NCI-H460 (cell line): ENCODE measurements at regions not wholly inside any gene's neighbourhood (a gene's known extent, or its start where the extent isn't known, plus 50 kb on each side); places are given as distances from the start of the nearest gene placed in this dataset.
"Not testable (repeated sequence)": the region's sequence is repeated elsewhere in the genome, so short reads cannot be mapped to it uniquely, and the experiment has no call there.

Source experiments
- DNase-seq: peaks from one replicate; pipeline ENCODE4 v3.0.0-alpha.2; 2016; ENCODE audit warnings: low read depth; ENCODE audit errors: extremely low read depth

DNA sequence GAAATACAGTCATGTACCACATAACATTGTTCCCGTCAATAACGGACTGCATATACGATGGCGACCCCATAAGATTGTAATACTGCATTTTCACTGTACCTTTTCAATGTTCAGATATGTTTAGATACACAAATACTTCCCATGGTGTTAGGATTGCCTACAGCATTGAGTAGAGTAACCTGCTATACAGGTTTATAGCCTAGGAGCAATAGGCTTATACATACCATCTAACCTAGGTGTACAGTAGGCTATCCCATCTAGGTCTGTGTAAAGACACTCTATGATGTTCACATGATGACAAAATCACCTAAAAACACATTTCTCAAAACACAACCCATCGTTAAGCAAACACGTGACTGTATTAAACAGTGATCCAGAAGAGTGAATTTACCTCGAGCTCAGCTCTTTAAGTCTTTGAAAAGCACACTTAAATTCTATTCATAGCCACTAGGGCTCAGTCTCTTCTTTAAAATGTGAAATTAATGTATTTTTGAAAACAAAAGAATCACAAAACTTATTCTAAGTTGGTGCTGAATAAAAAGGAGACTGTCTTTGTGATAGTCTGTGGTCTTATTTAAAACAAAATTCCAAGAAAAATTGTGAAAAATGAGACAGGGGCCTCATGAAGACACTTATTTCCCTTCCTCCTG, 239.1 kb upstream of the ARID2 start:
- DNase-seq: no peak

DNA sequence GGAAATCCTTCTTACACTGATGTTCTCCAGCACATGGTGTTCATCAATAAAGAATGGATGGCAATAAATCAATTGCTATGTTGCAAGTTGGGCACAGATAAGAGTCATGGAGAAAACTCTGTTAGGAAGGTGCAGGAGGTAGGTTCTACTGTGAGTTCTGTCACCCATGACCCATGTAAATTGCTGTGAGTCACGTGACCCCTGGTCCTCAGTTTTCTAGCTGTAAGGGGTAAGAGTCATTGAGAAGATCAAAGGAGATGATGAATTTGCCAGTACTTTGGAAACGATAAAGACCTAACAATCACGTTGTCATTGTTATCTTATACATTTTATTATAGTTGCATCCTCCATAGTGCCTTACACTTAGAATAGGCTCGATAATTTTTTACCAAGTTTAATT, 235.2 kb upstream of the ARID2 start:
- DNase-seq: no peak

DNA sequence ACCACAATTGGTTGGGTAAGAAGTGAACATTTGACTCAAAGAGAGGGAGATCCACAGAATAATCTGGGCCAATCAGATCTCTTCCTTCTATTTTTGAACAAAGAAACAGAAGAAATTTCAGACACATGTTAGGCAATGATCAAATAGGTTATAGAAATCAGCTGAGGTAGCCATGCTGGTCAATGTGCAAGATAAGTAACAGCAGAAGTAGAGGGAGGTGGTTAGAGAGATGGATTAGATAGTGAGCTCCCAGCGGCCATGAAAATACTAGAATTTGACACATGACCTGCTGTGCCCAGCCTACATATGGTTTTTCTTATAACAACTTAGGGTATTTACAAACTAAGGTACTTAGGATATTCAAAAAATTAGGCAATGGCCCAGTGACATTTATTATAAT, 230.9 kb upstream of the ARID2 start:
- no peak for DNase-seq

DNA sequence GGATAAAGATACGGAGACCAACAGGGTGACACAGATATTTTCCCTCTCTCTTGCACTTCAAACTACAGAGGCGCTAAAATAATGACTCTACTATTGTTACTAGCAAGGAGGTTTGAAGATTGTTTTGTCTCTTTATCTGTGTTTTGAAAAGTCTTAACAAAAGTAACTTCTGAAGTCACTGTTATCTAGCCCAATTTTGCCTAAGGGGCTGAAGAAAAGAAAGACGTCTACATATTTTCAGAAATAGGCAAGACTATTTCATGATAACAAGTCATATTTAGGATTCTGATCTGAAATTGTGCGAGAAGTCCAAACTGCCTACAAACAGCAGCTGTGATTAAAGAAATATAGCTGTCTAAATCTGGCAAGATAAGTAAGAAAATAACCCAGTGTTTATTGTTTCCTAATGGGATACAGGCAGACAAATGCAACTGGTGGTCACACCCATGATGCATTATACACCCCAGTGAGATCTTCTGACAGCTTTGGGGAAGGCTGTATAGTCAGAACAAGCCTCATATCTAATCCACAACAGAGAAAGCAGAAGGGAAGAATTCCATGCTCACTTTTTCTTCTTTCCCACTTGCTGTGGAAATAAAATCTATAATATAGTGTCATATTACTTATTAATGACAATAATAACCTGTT, 226.9 kb upstream of the ARID2 start:
- DNase-seq: no peak

DNA sequence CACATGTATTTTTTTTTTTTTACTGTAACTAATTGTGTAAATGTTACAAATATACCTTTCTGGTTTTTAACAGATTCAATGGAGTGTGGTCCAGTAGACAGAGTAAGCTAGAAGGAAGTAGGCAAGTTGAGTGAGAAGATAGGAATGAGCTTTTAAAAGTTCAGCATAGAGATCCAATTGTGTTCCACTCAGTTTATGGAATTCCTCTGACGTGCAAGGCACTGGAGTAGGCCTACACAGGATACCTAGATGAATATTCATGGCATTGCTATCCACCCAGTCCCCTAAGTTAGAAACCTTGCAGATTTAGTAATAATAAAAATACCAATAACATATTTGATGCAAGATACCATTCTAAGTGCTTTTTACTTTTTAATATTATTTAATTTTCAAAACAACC, 225.6 kb upstream of the ARID2 start:
- no peak for DNase-seq

DNA sequence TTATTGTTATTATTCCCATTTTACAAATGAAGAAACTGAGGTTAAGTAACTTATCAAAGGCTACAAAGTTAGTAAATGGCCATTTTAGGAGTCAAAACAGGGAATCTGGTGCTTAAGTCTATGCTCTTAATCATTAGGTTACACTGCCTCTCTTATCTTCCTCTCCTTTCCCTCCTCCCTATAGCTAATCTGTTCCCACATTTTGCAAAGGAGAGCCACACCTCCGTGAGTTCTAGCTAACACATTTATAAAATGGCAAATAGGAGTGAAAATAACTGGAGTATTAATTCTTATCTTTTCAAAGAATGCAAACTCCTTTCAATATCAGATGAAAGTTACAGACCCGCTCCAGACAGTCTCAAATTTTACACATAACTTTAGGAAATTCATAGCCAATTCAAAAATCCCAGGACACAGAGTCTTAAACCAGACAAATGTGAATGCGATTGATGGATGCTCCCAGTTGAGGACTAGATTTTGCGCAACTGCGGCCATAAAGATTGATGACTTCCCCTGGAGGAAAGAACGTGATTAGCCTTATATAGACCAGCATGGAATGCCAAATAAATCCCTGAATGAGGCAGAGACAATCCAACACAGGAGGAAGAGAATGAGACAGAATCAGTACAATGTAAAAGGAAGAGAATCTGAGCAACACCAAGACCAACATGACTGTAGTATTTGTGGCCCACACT, 225.0 kb upstream of the ARID2 start:
- DNase-seq: no peak

DNA sequence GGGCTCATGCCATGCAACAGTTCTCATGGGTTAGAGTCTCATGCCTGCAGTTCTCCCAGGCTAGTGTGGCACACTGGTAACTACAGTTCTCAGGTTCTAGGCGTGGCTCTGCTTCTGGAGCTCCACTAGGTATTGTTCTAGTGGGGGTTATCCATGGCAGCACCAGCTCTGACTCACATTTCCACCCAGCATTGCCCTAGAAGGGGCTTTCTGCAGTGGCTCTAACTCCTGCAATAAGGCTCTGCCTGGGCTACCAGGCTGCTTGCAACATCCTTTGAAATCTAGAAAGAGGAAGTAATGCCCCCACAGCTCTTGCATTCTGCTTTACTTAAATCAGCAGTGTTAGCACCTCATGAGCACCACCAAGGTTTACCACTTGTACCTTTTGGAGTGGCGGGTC, 220.3 kb upstream of the ARID2 start:
- no peak for DNase-seq

DNA sequence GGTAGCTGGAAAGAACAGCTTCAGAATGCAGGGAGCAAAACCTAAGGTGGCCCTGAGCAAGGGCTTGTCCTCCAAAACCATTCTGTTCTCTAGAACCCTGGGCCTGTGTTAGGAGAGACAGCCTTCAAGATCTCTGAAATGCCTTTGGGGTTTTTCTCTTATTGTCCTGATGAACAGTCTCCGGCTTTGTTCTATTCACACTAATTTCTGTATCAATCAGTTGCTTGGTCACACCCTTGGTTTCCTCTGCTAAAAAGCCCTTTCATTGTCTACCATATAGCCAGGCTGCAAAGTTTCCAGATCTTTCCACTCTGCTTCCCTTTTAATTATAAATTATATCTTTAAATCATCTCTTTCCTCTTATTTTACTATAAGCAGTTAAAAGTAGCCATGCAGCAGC, 219.9 kb upstream of the ARID2 start:
- no peak for DNase-seq

DNA sequence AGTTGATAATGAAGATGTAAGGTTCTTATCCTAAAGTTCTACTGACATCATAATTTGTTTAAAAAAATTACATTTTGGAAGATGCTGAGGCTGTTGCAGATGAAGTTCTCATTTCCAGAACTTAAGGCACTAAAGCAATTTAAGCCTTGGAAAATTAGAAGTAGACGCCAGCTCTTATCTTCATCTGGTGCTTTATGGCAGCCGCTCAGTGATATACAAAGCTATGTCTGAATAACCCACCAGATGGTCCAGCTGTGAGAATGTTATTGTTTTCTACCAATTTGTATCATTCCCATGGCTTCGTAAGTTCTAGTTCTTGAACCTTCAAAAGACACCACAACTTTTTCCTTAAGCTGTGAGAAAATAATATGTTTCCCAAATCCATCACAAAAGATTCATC, 212.1 kb upstream of the ARID2 start:
- DNase-seq: no peak

DNA sequence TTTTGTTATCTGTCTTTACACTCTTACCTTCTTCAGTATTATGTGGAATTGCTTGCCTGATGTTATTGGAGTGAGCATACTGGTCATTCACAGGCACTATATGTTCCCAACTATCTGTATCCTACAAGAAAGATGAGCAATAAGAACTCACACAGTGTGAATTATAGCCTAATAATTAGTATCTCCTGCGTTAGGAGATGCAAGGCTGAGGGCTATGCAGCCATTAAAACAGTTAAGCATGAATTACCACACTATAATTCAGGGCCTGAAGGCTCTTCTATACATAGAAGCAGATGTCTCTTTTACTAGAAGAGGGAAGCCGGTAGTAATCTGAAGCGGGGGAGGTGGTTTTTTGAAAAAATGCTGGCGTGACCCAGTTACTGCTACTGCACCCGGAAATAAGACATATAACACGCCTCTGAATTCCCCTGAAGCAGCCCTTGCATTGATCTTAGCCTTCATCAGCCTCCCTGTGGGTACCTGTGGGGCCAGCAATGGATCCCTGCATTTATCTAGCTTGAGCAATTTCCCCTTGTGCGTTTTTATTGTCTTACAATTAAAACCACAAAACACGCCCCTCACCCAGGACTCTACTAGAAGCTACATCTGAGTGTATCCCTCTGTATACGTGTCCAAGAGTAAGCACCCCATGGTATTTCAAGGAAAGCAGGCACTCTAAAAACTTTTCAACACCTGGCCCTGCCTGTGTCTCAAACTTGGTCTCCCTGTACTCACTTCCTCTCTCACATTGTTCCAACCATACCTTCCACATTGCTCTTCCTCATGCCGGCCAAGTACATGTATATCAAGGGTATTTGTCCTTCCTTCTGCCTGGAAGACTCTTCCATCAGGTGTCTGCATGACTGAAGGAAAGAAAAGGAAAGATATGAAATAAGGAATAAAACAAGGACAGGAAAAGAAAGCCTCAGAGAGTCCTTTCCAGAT, 210.9 kb upstream of the ARID2 start:
- no peak for DNase-seq

DNA sequence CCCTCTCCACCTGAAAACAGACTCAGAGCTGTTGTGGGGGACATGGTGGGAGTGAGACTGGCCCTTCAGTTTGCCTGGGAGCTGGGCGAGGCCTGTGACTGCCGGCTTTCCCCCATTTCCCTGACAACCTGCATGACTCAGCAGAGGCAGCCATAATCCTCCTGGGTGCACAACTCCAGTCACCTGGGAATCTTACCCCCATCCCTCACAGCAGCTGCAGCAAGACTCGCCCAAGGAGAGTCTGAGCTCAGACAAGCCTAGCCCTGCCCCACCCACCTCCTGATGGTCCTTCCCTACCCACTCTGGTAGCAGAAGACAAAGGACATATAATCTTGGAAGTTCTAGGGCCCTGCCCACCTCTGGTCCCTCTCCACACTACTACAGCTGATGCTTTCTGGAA, 207.3 kb upstream of the ARID2 start:
- no peak for DNase-seq

DNA sequence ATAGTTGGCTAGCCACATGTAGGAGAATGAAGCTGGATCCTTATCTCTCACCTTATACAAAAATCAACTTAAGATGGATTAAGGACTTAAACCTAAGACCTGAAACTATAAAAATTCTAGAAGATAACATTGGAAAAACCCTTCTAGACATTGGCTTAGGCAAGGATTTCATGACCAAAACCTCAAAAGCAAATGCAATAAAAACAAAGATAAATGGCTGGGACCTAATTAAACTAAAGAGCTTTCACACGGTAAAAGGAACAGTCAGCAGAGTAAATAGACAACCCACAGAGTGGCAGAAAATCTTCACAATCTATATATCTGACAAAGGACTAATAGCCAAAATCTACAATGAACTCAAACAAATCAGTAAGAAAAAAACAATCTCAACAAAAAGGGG, 202.7 kb upstream of the ARID2 start:
- DNase-seq: not testable (repeated sequence)

DNA sequence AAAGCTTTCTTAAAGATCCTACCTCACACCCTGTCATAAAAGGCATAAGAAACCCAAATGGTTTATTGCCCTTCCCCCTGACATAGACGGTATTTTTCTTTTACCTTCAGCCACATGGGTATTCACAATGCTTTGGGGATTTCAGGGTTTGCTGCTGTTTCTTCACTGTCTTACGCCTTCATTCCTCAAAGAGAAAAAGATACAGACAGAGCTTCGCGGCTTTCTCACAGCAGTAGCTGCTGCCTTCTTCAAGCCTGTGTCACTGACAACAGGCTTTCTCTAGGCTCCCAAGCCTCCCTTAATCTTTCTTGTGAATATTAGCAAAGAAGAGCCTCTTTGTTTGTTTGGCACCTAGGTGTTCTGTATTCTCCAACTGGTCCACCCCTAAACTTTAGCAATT, 197.4 kb upstream of the ARID2 start:
- no peak for DNase-seq

DNA sequence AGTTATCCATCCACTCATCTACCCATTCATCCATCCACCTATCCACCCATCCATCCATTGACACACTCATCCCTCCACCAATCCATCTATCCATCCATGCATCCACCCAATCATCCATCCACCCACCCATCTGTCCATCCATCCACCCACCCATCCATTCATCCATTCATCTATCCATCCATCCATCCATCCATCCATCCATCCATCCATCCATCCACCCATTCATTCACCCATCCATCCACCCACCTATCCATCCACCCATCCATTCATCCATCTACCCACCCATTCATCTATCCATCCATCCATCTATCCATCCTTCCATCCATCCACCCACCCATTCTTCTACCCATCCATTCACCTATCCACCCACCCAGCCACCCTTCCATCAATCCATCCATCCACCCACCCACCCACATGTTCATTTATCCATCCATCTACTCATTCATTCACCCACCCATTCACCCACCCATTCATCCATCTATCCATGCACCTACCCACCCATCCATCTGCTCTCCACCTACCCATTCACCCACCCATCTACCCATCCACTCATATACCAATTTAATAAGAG, 193.8 kb upstream of the ARID2 start:
- DNase-seq: no peak

DNA sequence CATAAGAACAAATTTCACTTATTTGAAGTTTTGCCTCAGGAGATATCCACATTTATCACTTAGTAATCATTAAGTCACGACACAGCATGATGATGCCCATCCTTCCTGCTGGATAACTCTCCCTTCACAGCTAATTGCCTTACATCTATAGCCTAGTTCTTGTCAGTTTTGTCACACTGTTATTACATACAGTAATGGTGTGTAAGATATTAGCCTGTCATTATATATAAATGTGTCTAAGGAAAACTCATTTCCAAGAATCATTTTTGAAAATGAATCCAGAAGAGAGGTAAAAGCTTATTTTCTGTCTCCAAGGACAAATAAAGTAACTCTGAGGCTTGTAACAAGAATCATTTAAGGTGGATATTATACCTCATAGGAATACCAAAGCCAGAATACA, 193.2 kb upstream of the ARID2 start:
- no peak for DNase-seq

DNA sequence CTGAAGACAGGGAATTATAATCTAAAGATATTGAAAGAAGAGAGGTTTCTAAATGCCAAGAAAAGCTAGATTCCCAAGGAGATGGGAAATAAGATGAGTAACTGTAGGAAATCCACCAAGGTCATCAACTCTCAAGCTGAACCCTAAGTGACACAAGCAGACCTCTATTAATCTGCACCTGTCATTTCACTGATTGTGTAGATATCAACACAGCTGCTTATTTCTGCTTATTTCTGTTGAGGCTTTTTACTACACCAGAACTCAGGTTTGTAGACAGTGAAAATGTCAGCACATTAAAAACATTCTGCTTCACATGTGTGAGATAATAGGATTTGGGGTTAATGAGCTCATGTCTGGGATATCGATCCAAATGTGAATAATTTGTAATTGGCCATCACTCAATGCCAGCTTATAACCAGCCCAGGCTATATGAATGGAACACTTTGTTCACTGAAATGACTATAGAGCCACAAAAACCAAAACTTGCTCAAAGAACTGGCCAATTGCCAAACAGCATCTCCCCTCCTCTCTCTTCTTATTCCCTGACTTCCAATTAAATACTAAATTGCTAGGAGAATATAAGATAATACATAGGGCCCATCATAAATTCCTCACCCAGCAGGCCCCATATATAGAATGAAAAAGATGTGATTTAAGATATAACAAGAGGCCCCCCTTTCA, 188.7 kb upstream of the ARID2 start:
- no peak for DNase-seq

DNA sequence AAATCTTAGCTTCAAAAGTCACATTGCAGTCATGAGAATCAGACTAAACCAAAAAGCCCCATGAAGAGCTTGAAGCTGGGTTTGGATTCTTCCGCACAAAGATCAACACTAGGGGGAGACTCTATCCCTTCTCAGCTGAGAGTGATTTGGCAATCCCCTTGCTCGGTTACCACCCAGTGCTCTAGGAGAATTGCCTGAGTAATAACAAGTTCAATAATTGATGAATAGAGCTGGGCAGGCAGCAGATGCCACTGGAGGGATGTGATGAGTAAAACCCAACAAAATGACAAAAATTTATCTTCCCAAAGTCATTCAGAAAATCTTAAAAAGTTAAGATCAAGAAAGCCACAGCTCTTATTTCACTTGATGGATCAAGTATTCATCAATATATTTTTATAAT, 185.6 kb upstream of the ARID2 start:
- DNase-seq: peak; percentile 61

DNA sequence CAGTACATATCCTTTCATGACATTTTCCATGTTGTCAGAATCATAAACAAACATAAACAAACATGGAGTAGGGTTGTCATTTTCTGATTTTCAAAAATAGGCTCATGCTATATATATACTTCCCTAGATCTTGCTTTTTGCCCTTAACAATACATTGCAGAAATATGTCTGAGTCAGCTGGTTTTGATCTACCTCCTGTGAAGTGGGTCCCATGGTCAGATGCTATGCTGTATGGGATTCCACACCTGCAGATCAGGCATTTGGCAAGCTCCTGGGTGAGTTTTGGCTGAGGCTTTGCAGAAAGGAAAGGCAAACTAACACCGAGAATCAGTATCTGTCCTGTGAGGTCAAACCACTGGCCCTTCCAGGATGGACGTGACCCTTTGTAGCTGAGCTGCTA, 183.0 kb upstream of the ARID2 start:
- no peak for DNase-seq

DNA sequence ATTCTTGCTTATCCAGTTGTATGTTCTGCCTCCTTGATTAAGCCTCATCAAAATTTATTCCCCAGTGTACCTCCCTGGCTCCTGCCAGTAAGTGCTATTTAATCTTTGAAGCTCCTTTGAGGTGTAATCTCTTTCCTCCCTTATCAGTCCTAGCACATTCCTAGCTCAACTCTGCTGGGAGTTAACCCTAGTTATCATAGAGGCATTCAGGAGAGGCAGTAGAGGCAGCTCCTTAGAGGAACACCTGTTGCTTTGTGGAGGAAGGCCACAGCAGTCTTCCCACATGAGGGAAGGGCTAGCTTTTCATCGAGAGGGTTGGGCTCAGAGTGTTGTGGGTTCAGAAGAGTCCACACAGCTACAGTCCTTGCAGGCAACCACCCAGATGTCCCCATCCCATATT, 182.4 kb upstream of the ARID2 start:
- no peak for DNase-seq

DNA sequence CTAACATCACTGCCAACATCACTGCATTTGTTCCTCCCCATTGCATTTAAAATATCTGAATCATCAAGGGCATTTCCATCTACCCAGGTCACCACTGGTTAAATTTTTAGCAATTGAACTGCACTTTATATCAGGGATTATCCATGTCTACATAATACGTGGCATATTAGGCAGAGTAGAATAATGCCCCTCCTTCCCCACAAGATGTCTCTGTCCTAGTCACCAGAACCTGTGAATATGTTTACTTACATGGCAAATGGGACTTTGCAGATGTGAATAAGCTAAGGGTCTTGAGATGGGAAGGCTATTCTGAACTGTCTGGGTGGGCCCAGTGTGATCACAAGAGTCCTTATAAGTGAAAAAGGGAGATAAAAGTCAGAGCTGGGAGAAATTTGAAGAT, 181.7 kb upstream of the ARID2 start:
- no peak for DNase-seq
